Esophagus squamous epithelium (tissue), 5 donors: ENCODE measurements at regions not wholly inside any gene's neighbourhood (a gene's known extent, or its start where the extent isn't known, plus 50 kb on each side); places are given as distances from the start of the nearest gene placed in this dataset.
A peak's percentile ranks its signal among the peaks of the same experiment; 100 is the strongest.

ENCODE experiments used
- DNase-seq: peaks from one replicate; lab custom pipeline; 2025; lab: John Stamatoyannopoulos, UW
- H3K27ac ChIP-seq, 4 donors: fragments of 200-600 bp; sonication (generic); one replicate each; pipeline ENCODE4 v1.5.1; 2016 to 2019; ENCODE audit warnings: mild to moderate bottlenecking in 1 of 4
- H3K27me3 ChIP-seq, 4 donors: fragments of 200-600 bp; sonication (generic); 1 replicate in 3 of 4; 2 replicates in 1 of 4; pipeline versions ENCODE4 v1.5.1 to v1.6.0; 2017 to 2021; ENCODE audit warnings: antibody characterized with exemption in 1 of 4
- H3K36me3 ChIP-seq, 3 donors: fragments of 200-600 bp; sonication (generic); one replicate each; pipeline ENCODE4 v1.5.1; 2016 to 2019
- H3K4me1 ChIP-seq, 3 donors: fragments of 200-600 bp; sonication (generic); one replicate each; pipeline ENCODE4 v1.5.1; 2017 to 2019
- H3K4me3 ChIP-seq, 4 donors: fragments of 200-600 bp; sonication (generic); 1 replicate in 3 of 4; 2 replicates in 1 of 4; pipeline ENCODE4 v1.5.1; 2016 to 2019; ENCODE audit warnings: mild to moderate bottlenecking in 2 of 4, moderate library complexity in 1 of 4
- H3K9me3 ChIP-seq, 3 donors: fragments of 200-600 bp; sonication (generic); one replicate each; pipeline ENCODE4 v1.5.1; 2016 to 2019
- CTCF ChIP-seq, 6 experiments: fragments of 450-650 bp in 4 of 6; fragments of 200-600 bp in 2 of 6; sonication (generic) in 2 of 6; IDR thresholded peaks; one replicate each; pipeline ENCODE4 v1.5.1; 2016 to 2019; ENCODE audit warnings: antibody characterized with exemption in 6 of 6, mild to moderate bottlenecking in 4 of 6, moderate library complexity in 4 of 6
- POLR2A ChIP-seq, 4 donors: fragments of 450-650 bp; IDR thresholded peaks; one replicate each; pipeline ENCODE4 v1.6.1; 2017; ENCODE audit warnings: antibody characterized with exemption in 4 of 4, mild to moderate bottlenecking in 4 of 4, moderate library complexity in 3 of 4
- WGBS, 2 donors: methylation state at CpG; one replicate each; pipeline ENCODE4 v1.1.5; 2018; 5-methylcytosine and 5-hydroxymethylcytosine counted together
- intact Hi-C: fragments of 100-400 bp; cut with DNase I; formaldehyde crosslinking; loops from one replicate; pipeline ENCODE4 v1.15.0; 2022
- donor health status: DM: yes; HTN: yes; CAD: no.

DNA sequence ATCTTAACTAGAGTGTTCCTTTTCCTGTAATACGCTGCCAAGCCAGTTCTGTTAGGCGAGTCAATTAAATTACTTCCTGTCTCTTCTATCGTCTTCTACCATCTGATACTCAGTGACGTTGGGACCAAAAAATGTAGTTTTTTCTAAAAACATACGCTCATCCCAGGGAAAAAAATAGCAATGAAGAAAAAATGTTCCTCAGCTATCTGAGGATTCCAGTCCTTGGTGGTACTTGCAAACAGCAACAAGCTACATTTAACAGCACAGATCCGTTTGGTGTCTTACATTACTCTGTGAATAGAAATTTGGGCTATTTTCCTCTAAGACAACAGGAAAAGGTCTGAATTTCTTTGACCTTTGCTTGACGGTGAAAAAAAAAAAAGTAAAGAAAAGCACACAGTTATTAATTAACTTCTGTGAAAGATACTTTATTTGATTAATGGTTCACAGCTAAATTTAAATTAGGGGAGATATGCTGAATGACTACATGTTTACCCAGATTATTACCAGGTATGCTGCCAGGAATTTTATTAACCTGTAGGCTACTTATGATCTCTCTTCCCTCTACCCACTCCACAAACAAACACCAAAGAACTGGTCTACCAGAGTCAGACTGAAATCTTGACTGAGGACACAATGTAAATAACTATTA, 254.4 kb upstream of the ZPLD1 start:
- H3K4me1 ChIP-seq = peaks cover 0 to 50% (median 33%) of the 10 kb centered on the region in 3 donors
- no peaks in the 10 kb centered on the region for H3K27me3 ChIP-seq
- intact Hi-C loops = no loop called here
- TF ChIP-seq CTCF (IDR thresholded peaks at IDR 0.05) = no peak
- TF ChIP-seq POLR2A (IDR thresholded peaks at IDR 0.05) = no peak
- WGBS, 2 donors = 41 to 43% methylated on average over 6 to 7 of the region's 7 CpGs
- no peaks in the 10 kb centered on the region for H3K36me3 ChIP-seq
- H3K9me3 ChIP-seq = no peaks in the 10 kb centered on the region
- peak overlapping the region in 3 of 4 donors; percentile 54 to 59 (median 56) for H3K27ac ChIP-seq
- no peak overlapping the region for H3K4me3 ChIP-seq
- no peak for DNase-seq

- H3K4me1 ChIP-seq = peaks cover 0 to 50% (median 33%) of the 10 kb centered on the region in 3 donors
- H3K4me3 ChIP-seq = no peak overlapping the region
- TF ChIP-seq POLR2A (IDR thresholded peaks at IDR 0.05) (no peak), CTCF (IDR thresholded peaks at IDR 0.05) (no peak)
- intact Hi-C loops = no loop called here
- peak overlapping the region in 3 of 4 donors; percentile 5 to 59 (median 56) for H3K27ac ChIP-seq
- no peaks in the 10 kb centered on the region for H3K27me3 ChIP-seq
- DNase-seq = no peak
- H3K36me3 ChIP-seq = no peaks in the 10 kb centered on the region
- H3K9me3 ChIP-seq = no peaks in the 10 kb centered on the region
- WGBS, 2 donors = 81 to 82% methylated on average over 4 of the region's 4 CpGs
Observed at GRCh38 chr3:102181175-102181920, 253.5 kb upstream of the ZPLD1 start.

- no peaks in the 10 kb centered on the region for H3K9me3 ChIP-seq
- TF ChIP-seq CTCF (IDR thresholded peaks at IDR 0.05) (no peak), POLR2A (IDR thresholded peaks at IDR 0.05) (no peak)
- H3K36me3 ChIP-seq = no peaks in the 10 kb centered on the region
- WGBS, 2 donors = 44% methylated on average over 5 of the region's 5 CpGs
- no peaks in the 10 kb centered on the region for H3K27me3 ChIP-seq
- intact Hi-C loops = no loop called here
- no peak for DNase-seq
- peaks cover 0 to 50% (median 33%) of the 10 kb centered on the region in 3 donors for H3K4me1 ChIP-seq
- H3K4me3 ChIP-seq = no peak overlapping the region
- peak overlapping the region in 3 of 4 donors; percentile 5 to 56 (median 11) for H3K27ac ChIP-seq
Observed at GRCh38 chr3:102182162-102182561, 252.7 kb upstream of the ZPLD1 start.

GRCh38 chr3:102183186-102183585, 251.6 kb upstream of the ZPLD1 start:
- no peak overlapping the region for H3K4me3 ChIP-seq
- 67 to 85% methylated on average over 1 of the region's 1 CpG for WGBS, 2 donors
- H3K4me1 ChIP-seq = peaks cover 0 to 50% (median 33%) of the 10 kb centered on the region in 3 donors
- no peaks in the 10 kb centered on the region for H3K36me3 ChIP-seq
- DNase-seq = no peak
- intact Hi-C loops = no loop called here
- no peak for TF ChIP-seq POLR2A (IDR thresholded peaks at IDR 0.05)
- no peak for TF ChIP-seq CTCF (IDR thresholded peaks at IDR 0.05)
- H3K9me3 ChIP-seq = no peaks in the 10 kb centered on the region
- H3K27ac ChIP-seq = no peak overlapping the region
- no peaks in the 10 kb centered on the region for H3K27me3 ChIP-seq

DNA sequence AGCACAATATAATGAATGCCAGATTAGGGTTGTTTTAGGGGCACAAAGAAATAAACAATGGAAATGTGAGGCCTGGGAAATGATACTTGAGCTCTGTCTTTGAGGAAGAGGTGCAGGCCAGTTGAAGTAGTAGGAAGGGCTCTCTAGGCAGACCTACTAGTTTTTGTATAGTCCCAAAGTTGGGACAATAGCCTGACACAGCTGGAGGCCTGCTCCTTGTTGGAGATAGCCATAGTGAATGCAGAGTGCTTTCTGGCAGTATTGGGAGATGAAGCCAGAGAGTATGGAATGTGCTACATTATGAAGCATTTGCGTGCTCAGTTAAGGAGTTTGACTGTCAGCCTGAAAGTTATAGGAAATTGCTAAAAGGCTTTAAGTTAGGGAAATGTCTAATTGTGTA, 251.2 kb upstream of the ZPLD1 start:
- 94 to 100% methylated on average over 1 of the region's 1 CpG for WGBS, 2 donors
- intact Hi-C loops = no loop called here
- H3K4me1 ChIP-seq = peaks cover 0 to 46% (median 33%) of the 10 kb centered on the region in 3 donors
- no peaks in the 10 kb centered on the region for H3K36me3 ChIP-seq
- no peak overlapping the region for H3K27ac ChIP-seq
- no peak overlapping the region for H3K4me3 ChIP-seq
- H3K27me3 ChIP-seq = no peaks in the 10 kb centered on the region
- no peaks in the 10 kb centered on the region for H3K9me3 ChIP-seq
- DNase-seq = no peak
- TF ChIP-seq POLR2A (IDR thresholded peaks at IDR 0.05) = no peak
- TF ChIP-seq CTCF (IDR thresholded peaks at IDR 0.05) = no peak
